NCI-H2227 (cell line): ENCODE measurements at regions not wholly inside any gene's neighbourhood (a gene's known extent, or its start where the extent isn't known, plus 50 kb on each side); places are given as distances from the start of the nearest gene placed in this dataset.

Experiments
- DNase-seq: peaks from one replicate; lab custom pipeline; 2025; ENCODE audit not compliant: unreplicated experiment; lab: John Stamatoyannopoulos, UW

DNA sequence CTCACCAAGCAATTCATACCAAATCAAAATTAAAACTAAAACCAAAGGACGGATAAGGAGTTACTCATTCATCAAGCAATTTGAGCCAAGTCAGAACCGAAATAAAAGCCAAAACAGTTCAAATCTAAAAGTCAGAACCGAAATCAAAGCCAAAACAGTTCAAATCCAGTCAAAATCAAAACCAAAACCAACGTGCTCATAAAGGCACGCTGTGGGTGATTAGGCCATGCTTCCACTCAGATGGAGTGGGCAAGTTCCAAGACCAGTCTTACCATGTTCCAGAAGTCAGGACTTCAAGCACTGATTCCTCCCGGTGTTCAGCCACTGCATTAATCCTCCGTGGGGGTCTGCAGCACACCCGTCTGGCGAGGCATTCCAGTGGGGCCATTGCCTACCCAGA is 409.3 kb downstream of the TGFB2 start:
- DNase-seq: no peak

DNA sequence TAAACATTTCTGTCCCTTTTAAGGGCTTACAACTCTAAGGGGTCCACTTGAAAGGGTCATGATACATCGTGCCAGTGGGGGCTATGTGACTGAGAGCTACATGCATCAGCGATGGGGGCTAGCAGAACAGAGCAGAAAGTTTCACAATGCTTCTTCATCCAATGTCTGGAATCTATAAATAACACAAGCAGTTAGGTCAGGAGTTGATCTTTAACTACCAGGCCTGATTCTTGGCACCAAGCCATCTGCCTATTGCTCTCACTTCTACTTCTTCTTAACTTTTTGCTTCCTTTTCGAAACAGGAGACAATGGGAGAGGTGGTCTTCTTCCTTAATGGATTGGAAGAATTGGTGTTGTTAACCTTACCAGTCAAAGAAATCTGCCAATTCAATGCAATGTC is 410.0 kb downstream of the TGFB2 start:
- DNase-seq: no peak

DNA sequence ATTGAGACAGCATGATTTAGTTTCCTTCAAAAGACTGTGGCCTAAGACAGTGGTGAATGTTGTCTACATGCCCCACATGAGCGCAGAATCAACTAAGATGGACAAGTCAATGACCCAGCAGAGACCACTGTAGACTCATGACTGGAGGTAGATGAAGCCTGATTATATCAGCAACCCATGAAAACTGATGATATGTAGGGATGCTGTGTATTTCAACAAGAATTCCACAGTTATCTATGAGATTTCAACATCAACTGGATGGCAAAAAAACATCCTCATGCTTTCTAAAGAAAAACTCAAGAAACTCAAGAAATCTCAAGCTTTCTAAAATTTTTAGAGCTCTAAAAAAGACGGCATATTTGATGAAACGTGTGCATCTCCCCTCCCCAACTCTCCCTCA is 413.9 kb upstream of the LYPLAL1 start:
- DNase-seq: no peak

DNA sequence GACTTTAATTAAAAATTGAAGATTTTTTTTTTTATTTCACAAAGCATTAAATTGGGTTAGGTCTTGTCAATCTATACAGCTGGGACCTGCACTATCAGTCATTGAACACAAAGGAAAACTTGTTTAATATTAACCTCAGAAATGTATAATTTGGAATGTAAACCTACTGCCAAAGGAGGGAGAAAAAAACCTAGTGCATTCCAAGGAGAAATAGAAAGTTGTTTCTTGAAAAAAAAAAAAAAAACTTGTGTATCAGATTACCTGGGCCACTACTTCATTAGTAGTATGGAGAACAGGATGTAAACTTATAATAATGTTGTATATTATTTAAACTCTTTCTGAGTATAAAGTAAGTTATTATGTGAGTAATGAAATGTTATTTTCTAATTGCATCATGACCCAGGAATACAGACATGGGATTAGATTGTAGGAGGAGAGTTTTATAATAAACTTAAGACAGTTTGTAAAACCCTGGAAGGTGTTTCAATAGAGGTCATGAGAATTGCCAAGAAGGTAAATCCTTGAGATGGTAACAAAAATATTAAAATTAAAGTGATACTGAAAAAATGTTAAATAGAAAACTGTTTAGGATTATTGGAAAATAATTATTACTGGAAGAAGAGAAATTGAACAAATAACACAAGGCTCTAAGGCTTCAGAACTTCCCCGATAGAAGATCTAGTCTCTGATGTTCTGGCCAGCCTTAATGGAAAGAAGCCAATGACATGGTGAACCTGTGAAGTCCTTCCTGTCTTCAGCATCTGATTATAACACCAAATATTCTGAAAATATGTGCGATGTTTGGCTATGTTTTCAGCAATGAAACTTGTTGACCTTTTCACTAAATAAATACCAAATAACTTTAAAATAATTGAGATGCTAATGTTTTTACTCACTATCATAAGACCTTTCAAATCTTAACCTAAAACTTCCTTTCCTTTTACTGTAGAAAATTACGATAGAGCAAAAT is 412.8 kb upstream of the LYPLAL1 start:
- DNase-seq: no peak

DNA sequence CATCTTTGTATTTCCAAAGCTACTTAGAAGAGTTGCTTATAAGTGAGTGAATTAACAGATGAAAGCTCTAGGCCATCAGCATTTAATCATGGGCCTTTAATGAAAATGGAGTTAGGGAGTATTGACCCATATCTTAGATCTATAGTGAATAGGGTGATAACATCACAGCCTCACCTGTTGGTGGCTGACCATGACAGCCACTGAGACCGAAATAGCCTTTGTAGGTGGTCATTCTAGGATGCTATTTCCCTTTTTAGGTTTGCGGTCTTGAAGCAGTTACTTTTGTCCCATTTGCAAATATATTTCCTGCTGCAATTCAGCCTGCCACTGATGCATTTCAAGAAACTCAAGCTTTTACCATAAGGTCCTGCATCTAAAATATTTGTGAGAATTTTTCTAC is 410.1 kb upstream of the LYPLAL1 start:
- no peak for DNase-seq

DNA sequence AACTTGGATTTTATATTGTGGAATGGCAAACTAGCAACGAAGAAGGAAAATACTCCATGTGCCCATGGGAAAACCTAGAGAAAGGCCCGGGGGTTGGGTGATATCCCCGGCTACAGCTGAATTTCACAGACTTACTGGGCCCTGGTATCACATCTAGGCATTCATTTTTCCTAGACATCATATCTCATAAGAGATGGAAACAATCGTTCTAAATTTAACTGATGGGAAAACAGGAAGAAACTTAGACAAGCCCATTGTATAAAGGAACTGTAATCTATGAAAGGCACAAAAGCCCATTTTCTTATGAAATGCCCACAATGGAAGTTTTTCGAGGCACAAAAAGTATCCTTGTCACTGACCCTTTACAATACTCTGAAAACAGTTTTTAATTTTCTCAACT is 407.9 kb upstream of the LYPLAL1 start:
- DNase-seq: no peak

DNA sequence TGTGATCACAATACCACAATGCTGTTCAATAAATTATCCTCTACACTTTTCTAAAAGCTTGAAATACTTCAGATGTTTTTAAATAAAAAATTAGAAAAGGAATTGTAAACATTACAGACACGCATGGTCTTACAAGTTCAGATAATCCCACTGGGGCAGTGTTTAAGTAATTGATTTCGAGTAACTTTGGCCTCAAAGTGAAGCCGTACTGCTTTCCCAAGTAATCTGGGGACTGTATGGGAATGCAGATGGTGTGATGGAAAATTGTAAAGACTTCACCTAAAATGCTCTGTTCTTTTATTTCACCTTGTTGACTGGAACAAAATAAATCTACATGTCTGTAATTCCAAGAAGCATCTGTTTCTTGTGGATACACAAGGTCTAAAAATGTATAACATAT is 401.7 kb upstream of the LYPLAL1 start:
- no peak for DNase-seq

DNA sequence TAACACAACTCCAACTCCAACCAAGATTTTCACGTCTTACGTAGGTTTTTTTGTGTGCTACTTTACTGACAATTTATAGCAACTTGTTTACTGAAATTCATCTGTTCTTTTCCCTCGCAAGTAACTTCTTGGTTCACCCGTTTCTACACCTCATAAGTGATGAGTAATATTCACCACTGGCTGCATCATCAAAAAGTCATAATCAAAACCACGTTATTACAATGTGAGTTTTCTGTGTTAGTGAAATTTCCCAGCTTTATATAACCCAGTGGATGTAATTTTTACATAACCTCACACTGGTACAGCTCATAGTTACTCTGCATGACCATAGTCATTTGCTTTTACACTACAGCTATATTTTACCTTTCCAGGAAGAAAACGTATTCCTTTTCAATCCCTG is 401.1 kb upstream of the LYPLAL1 start:
- DNase-seq: no peak

DNA sequence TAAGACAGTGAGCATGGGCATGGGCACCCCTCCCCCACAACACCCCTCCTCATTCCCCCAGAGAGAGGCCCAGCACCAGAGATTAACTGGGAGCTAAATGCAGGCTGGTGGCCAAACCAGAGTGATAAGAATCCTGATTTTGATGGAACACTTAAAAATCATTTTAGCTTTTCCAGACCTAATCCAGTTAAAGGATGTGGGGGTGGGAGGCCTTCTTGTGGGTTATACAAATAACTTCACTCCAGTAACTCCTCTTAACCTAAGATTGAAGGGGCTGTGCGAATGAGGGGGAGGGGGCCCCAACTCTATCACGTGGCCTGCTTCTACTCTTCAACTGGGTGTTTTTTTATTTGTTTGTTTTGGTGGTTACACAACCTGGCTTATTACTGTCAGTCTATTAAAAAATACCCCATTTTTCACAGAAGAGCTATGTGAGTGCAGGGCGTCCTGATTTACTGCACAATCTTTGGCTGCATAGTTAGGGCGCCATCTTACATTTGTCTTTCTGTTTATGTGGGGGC is 398.1 kb upstream of the LYPLAL1 start:
- DNase-seq: no peak

DNA sequence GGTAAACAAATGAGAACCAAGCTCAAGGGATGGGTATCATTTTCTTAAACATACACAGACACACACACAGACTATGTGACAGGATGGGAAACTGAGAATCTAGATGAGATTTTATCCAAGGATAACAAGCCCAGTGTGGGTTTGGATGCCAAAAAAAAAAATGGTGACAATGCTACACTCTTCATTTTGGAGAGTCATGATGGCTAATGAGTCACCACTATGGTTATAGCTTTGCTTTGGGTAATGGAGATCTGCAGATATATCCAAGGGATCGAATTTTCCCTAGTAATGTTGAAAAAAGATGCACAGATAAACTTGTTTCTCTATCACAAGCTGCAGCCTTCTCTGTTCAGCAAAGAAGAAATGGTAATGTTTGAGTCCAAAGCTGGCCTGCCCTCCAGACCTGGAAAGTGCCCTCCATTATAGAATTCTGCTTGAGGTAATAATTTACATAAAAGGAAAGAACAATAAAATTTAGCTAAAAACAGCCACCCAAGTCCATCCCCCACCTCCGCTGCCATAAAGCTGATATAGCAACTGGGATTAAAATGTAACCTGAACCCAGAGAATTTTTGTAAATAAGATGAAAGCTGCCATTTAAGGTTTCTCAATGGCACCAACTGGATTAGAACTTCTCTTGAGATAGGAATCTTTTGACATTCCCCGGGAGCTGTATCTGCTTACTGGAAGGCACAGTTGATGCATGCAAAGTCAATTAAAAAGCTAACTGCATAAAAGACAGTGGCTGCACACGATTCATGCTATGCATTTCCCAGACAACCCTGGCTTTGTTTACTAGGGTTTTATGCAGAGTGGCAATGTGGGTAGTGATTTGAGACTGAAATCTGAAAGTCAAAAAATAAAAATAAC is 395.2 kb upstream of the LYPLAL1 start:
- DNase-seq: no peak

DNA sequence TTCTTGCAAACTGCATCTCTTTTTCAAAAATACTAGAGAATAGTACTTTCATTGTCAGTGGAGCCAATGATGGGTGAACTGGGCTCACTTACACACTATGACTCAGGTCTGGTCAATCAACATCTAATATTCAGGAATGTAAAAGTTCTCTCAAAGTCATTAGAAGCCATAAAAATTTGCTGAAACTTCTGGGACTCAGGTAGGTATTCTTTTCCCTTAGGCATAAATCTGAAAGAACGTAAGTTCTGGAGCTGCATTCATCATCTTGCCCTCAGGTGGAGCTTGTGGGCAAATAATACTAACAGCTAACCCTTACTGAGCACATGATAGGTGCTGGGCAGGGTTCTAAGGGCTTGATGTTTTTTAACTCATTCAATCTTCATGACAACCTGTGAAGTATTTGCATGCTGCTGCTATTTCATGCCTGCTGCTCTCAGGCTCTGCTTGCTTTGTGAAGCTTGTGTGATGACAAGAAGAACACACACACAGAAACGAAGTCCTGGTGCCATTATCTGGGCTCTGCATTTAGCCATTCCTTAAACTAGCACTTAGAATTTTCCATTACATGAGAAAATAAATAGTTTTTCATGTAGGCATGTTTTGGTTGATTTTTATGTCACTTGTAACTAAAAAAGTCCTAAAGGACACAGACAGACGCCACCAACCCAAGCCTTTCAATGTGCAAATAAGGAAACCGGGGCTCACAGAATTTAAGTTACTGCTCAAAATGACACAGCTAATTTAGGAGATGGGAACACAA is 394.2 kb upstream of the LYPLAL1 start:
- no peak for DNase-seq

DNA sequence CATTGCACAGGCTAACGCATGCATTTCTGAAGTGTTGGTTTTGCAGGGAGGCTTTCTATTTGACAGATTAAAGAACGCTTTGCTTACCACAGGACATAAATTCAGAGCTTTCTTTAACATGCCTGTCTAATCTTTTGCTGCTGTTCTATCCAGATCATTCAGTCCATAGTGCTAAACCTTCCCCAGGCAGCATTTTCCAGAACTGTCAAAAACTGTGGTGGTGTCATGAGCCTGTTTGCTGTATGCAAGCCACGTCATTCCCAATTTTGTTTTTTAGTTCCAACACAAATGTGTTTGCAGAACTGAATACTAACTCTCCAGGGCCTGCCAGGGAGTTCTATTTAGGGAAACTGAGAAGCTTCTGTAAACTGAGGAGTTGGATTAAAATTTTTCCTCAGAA is 390.5 kb upstream of the LYPLAL1 start:
- DNase-seq: no peak

DNA sequence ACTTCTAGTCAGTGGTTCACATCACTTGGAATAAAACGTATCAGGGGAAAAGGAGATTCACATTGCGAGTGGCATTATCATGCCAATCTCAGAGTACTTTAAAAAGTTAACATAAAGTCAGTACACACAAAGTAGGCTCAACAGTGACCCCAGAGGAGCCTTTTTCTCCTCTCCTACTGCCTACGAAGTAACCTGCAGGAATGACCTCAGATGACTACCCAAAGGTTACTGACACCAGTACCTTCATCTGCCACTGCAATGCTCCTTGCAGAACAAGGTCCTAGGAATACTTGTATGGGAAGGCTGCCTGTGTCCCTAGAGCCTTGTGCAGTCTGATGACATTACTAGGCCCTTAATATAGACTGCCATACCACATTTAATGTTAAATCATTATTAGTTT is 389.8 kb upstream of the LYPLAL1 start:
- no peak for DNase-seq

DNA sequence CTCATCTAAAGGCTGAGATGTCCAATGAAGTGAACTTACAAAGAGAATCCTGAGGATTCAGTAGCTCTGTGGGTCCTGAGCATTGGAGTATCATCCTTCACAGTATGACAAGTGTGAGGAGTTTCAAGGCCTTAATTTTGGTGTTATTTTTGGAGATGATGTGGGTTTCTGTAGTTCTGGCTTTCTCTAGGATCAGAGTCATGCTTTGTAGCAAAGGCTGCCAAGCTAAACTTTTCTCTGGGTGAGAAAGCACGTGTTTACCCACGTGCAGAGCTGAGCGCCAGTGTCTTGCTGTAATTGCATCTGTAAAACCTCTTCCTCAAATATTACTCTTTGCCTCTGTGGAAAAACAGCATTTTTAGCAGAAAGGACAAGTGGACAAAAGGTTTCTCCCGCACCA is 387.8 kb upstream of the LYPLAL1 start:
- no peak for DNase-seq

DNA sequence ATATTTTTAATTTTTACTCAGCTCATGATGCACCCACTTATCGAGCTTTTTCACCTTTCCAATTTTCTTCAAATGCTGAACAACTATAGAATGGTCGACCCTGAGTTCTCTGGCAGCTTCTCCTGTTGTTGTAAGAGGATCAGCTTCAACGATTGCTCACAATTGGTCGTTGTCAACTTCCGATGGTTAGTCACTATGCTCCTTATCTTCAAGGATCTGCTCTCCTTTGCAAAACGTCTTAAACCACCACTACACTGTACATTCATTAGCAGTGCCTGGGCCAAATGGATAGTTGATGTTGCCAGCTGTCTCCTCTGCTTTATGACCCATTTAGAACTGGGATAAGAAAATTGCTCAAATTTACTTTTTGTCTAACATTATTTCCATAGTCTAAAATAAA is 385.9 kb upstream of the LYPLAL1 start:
- no peak for DNase-seq

DNA sequence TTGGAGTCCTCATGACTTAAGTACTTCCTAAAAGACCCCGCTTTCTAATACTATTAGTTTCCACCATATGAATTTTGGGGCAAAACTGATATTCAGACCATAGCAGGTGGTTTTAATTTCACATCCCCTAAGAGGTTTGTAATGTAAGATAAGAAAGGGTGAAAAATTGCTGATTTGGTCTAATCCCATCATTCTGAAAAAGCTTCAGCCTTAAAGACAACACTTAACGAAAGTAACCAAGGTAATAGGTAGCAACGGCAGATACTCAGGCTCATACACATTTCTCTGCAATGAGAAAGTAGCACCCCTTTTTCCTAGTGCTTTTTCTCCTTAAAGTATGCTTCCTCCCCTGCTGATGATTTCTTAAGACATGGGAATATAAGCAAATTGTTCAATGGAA is 376.9 kb upstream of the LYPLAL1 start:
- no peak for DNase-seq

DNA sequence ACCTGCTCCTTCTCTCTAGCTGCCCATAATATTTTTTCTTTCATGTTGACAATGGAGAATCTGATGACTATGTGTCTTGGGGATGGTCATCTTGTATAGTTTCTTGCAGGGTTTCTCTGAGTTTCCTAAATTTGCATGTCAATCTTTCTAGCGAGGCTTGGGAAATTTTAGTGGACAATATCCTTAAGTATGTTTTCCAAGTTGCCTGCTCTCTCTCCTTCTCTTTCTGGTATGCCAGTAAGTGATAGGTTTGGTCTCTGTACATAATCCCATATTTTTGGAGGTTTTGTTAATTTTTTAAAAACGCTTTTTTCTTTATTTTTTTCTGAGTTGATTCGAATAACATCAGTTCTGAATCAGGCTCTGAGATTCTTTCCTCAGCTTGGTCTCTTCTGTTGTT is 370.9 kb upstream of the LYPLAL1 start:
- no peak for DNase-seq

DNA sequence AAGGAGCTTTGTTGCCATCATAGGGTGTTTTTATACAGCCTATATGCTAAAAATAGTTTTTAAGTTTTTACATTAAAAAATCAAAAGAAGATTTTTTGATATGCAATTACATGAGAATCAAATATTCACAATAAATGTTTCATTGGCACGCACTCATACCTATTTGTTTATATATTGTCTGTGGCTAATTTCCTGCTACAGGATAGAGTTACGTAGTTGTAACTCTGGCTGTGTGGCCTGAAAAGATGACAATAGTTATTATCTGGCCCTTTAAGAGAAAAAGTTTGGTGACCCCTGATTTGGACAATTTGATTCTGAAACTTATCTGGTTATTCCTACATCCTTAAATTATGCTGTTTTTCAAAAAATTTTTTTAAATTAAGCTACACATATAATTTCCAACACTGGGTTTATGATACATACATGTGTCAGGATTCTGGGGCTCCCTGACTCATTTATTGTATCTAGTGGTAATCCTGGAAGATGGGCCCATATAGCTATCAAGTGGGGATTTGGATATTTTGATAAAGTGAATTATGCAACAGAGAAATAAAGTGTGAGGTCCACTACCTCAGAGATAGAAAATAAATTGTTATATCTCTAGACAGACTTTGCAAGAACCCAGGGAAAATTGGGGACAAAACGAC is 370.2 kb upstream of the LYPLAL1 start:
- DNase-seq: no peak

DNA sequence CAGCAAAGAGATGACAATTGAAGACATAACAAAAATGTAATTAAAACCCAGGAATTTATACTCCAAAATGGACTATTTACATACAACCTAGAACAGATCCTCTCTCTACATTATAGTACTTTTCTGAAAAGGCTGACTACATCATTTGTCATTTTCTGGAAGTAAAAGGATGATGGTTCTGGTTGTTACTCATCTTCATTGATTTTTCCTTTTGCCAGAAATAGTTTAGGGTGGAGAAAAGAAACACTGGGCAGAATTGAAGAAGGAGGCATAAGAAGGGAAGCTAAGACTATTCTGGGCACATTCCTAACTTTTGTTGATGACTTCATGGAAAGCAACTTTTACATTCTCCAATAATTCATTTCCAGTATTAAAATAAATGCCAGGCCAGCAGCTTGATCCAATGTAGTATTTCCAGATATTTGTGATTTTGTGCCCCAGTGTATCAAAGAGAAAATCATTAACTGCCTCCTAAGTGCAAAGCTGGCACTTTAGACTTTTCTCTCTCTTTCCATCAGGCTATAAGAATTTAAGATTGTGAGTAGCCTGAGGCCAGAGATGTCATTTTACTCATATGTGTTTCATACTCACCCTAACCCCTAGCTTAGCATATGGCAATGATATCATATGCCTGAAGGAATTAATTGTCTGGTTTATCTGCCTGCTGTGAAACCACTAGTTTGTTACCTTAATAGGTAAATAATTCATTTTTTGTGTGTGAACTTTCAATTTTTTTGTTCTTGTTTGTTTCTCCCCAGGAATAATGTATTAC is 369.5 kb upstream of the LYPLAL1 start:
- no peak for DNase-seq

DNA sequence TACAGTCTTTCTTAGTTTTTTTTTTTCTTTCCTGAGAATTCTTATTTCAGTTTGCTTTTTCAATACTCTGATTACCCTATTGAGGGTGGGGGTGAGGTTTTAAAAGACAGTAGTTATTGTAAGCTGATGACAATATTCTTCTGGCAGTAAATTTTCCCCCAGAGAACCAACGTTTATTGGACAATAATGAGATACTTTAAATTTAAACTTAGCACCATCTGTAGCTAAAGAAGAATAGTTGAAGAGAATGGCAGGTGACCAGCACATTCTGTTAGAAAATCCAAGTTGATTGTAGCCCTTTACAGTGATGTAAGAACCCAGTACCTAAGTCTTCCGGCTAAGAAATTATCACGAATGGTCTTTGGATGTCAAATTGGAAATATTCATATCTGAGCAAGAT is 364.6 kb upstream of the LYPLAL1 start:
- no peak for DNase-seq
